ENCODE measurements at regions not wholly inside any gene's neighbourhood (a gene's known extent, or its start where the extent isn't known, plus 50 kb on each side); places are given as distances from the start of the nearest gene placed in this dataset.

DNA sequence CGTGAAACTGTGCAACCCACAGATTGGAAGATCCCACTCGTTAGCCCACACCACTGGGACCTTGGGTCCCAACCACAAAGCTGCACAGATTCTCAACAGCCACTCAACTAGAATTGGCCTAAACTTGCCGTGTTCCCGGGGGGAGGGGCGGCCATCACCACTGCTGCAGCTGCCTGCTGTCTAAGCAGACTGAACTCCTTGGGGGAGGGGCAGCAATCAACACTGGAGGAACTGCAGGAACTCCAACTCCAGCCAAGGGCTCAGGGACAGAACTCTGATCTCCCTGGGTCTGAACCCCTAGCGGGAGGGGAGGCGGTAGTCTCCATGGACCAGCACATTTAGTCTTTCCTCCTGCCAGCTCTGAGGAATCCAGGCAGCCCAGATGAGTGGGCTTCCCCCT is 205.9 kb downstream of the RSL24D1 start:
- H3K79me2 ChIP-seq (ENCODE audit: insufficient read depth, low read length): no peaks in the 10 kb centered on the region
- no peak overlapping the region for H3K27ac ChIP-seq (ENCODE audit: low read depth, low read length)
- intact Hi-C loops (cut with micrococcal nuclease): no loop called here
- no peak overlapping the region for H2AFZ ChIP-seq (ENCODE audit: low read depth, low read length, poor library complexity, severe bottlenecking)
- CTCF ChIA-PET: no interaction called here
- TF ChIP-seq CBX3 (IDR thresholded peaks at IDR 0.05; ENCODE audit: low read depth) (no peak), SIN3A (IDR thresholded peaks at IDR 0.05; ENCODE audit: low read depth) (no peak), YY1 (IDR thresholded peaks at IDR 0.05; ENCODE audit: extremely low read depth, insufficient replicate concordance, low read depth, low read length) (no peak), SP1 (IDR thresholded peaks at IDR 0.05; ENCODE audit: low read depth) (no peak), RAD21 (IDR thresholded peaks at IDR 0.05; ENCODE audit: low read depth) (no peak), CEBPB (IDR thresholded peaks at IDR 0.05; ENCODE audit: low read depth) (no peak), JUND (IDR thresholded peaks at IDR 0.05) (no peak), ZFX (IDR thresholded peaks at IDR 0.05) (no peak), POLR2AphosphoS5 (IDR thresholded peaks at IDR 0.05; ENCODE audit: low read depth, low read length) (no peak), EZH2 (IDR thresholded peaks at IDR 0.05) (no peak), ZNF274 (IDR thresholded peaks at IDR 0.05; ENCODE audit: low read depth, low read length) (no peak), FOSL1 (IDR thresholded peaks at IDR 0.05; ENCODE audit: low read depth) (no peak), TCF7L2 (IDR thresholded peaks at IDR 0.05; ENCODE audit: borderline replicate concordance, extremely low read depth, insufficient read depth, insufficient read length) (no peak), SRF (IDR thresholded peaks at IDR 0.05; ENCODE audit: low read depth) (no peak), EGR1 (IDR thresholded peaks at IDR 0.05; ENCODE audit: low read depth) (no peak), ELF1 (IDR thresholded peaks at IDR 0.05; ENCODE audit: borderline replicate concordance, low read depth) (no peak)
- TF ChIP-seq, protein P1, sequence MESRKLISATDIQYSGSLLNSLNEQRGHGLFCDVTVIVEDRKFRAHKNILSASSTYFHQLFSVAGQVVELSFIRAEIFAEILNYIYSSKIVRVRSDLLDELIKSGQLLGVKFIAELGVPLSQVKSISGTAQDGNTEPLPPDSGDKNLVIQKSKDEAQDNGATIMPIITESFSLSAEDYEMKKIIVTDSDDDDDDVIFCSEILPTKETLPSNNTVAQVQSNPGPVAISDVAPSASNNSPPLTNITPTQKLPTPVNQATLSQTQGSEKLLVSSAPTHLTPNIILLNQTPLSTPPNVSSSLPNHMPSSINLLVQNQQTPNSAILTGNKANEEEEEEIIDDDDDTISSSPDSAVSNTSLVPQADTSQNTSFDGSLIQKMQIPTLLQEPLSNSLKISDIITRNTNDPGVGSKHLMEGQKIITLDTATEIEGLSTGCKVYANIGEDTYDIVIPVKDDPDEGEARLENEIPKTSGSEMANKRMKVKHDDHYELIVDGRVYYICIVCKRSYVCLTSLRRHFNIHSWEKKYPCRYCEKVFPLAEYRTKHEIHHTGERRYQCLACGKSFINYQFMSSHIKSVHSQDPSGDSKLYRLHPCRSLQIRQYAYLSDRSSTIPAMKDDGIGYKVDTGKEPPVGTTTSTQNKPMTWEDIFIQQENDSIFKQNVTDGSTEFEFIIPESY (IDR thresholded peaks at IDR 0.05; ENCODE audit: extremely low read depth, insufficient replicate concordance, low read length): no peak
- TF ChIP-seq, protein P2, sequence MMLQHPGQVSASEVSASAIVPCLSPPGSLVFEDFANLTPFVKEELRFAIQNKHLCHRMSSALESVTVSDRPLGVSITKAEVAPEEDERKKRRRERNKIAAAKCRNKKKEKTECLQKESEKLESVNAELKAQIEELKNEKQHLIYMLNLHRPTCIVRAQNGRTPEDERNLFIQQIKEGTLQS (IDR thresholded peaks at IDR 0.05): no peak
- TF ChIP-seq, protein P3, sequence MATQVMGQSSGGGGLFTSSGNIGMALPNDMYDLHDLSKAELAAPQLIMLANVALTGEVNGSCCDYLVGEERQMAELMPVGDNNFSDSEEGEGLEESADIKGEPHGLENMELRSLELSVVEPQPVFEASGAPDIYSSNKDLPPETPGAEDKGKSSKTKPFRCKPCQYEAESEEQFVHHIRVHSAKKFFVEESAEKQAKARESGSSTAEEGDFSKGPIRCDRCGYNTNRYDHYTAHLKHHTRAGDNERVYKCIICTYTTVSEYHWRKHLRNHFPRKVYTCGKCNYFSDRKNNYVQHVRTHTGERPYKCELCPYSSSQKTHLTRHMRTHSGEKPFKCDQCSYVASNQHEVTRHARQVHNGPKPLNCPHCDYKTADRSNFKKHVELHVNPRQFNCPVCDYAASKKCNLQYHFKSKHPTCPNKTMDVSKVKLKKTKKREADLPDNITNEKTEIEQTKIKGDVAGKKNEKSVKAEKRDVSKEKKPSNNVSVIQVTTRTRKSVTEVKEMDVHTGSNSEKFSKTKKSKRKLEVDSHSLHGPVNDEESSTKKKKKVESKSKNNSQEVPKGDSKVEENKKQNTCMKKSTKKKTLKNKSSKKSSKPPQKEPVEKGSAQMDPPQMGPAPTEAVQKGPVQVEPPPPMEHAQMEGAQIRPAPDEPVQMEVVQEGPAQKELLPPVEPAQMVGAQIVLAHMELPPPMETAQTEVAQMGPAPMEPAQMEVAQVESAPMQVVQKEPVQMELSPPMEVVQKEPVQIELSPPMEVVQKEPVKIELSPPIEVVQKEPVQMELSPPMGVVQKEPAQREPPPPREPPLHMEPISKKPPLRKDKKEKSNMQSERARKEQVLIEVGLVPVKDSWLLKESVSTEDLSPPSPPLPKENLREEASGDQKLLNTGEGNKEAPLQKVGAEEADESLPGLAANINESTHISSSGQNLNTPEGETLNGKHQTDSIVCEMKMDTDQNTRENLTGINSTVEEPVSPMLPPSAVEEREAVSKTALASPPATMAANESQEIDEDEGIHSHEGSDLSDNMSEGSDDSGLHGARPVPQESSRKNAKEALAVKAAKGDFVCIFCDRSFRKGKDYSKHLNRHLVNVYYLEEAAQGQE (IDR thresholded peaks at IDR 0.05; ENCODE audit: low read depth): no peak
- TF ChIP-seq, protein P4, sequence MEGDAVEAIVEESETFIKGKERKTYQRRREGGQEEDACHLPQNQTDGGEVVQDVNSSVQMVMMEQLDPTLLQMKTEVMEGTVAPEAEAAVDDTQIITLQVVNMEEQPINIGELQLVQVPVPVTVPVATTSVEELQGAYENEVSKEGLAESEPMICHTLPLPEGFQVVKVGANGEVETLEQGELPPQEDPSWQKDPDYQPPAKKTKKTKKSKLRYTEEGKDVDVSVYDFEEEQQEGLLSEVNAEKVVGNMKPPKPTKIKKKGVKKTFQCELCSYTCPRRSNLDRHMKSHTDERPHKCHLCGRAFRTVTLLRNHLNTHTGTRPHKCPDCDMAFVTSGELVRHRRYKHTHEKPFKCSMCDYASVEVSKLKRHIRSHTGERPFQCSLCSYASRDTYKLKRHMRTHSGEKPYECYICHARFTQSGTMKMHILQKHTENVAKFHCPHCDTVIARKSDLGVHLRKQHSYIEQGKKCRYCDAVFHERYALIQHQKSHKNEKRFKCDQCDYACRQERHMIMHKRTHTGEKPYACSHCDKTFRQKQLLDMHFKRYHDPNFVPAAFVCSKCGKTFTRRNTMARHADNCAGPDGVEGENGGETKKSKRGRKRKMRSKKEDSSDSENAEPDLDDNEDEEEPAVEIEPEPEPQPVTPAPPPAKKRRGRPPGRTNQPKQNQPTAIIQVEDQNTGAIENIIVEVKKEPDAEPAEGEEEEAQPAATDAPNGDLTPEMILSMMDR (IDR thresholded peaks at IDR 0.05 in 2 of 3, conservative IDR thresholded peaks at IDR 0.05 in 1 of 3; ENCODE audit: borderline replicate concordance in 1 of 3, insufficient read depth in 1 of 3, low read depth in 2 of 3, low read length in 2 of 3): no peak
- H3K9me2 ChIP-seq (ENCODE audit: insufficient read depth): no peaks in the 10 kb centered on the region
- no peak overlapping the region for H3K4me2 ChIP-seq (ENCODE audit: low read length)
- ATAC-seq: no peak
- no peaks in the 10 kb centered on the region for H3K27me3 ChIP-seq (ENCODE audit: insufficient read depth, low read length)
- RAD21 ChIA-PET (ENCODE audit: low non-redundant PET in 1 of 2, low total read pairs in 2 of 2, uncharacterized antibody in 2 of 2, unreplicated experiment in 2 of 2): no interaction called here
- no TSS peak for BruUV-seq (replicated peaks)
- DNase-seq (ENCODE audit: low read depth, low spot score): no peak
- no peak overlapping the region for H3K9ac ChIP-seq (ENCODE audit: low read length)
- POLR2A ChIA-PET: no interaction called here
- H3K4me1 ChIP-seq (ENCODE audit: control insufficient read depth in 1 of 2, insufficient read depth in 2 of 2, low read length in 2 of 2): no peaks in the 10 kb centered on the region
- no peaks in the 10 kb centered on the region for H3K36me3 ChIP-seq (ENCODE audit: control insufficient read depth in 1 of 2, insufficient read depth in 2 of 2, low read length in 2 of 2)
- no peaks in the 10 kb centered on the region; a peak in 1 of 4 replicates for H3K9me3 ChIP-seq (ENCODE audit: control insufficient read depth in 1 of 2, insufficient read depth in 1 of 2, low read depth in 1 of 2, low read length in 2 of 2)
- H3K4me3 ChIP-seq (replicated peaks in 1 of 2; ENCODE audit: low read depth in 1 of 2, low read length in 2 of 2): no peak overlapping the region
- no peaks in the 10 kb centered on the region for H4K20me1 ChIP-seq (ENCODE audit: insufficient read depth)

All from HCT116 (cell line).